GM13976 (cell line): ENCODE measurements at regions not wholly inside any gene's neighbourhood (a gene's known extent, or its start where the extent isn't known, plus 50 kb on each side); places are given as distances from the start of the nearest gene placed in this dataset.

Experiments
- DNase-seq: peaks from one replicate; pipeline ENCODE4 v3.0.0; 2012; ENCODE audit warnings: low spot score
- in situ Hi-C: fragments of 300-500 bp; cut with MboI; formaldehyde crosslinking; loops from one replicate; pipeline ENCODE4 v1.12.0; 2022; ENCODE audit warnings: low sequenced_read_pairs, mixed read lengths, inconsistent platforms; ENCODE audit not compliant: unreplicated experiment
- TF ChIP-seq, protein P1 (sequence below): IDR thresholded peaks from 2 replicates; pipeline ENCODE4 v1.5.1; 2012; ENCODE audit warnings: borderline replicate concordance, mild to moderate bottlenecking; ENCODE audit not compliant: insufficient read depth; ENCODE audit errors: extremely low read depth, missing control alignments, control extremely low read depth

DNA sequence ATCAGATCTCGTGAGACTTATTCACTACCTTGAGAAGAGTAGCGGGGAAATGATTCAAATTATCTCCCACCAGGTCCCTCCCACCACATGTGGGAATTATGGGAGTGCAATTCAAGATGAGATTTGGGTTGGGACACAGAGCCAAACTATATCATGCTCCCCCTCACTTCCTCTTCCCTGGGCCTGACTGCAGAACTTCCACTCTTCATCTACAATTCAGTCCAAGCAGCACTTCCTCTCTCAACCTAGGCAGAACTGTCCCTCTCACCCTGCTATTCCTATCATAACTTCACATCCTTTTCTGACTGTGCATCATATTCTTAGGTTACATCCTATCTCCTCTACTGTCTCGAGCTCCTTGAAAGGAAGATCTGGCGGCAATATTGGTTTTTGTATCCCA lies 184.0 kb upstream of the HDDC2 start:
- in situ Hi-C loops = no loop called here
- DNase-seq = no peak
- TF ChIP-seq, protein P1, sequence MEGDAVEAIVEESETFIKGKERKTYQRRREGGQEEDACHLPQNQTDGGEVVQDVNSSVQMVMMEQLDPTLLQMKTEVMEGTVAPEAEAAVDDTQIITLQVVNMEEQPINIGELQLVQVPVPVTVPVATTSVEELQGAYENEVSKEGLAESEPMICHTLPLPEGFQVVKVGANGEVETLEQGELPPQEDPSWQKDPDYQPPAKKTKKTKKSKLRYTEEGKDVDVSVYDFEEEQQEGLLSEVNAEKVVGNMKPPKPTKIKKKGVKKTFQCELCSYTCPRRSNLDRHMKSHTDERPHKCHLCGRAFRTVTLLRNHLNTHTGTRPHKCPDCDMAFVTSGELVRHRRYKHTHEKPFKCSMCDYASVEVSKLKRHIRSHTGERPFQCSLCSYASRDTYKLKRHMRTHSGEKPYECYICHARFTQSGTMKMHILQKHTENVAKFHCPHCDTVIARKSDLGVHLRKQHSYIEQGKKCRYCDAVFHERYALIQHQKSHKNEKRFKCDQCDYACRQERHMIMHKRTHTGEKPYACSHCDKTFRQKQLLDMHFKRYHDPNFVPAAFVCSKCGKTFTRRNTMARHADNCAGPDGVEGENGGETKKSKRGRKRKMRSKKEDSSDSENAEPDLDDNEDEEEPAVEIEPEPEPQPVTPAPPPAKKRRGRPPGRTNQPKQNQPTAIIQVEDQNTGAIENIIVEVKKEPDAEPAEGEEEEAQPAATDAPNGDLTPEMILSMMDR = no peak

DNA sequence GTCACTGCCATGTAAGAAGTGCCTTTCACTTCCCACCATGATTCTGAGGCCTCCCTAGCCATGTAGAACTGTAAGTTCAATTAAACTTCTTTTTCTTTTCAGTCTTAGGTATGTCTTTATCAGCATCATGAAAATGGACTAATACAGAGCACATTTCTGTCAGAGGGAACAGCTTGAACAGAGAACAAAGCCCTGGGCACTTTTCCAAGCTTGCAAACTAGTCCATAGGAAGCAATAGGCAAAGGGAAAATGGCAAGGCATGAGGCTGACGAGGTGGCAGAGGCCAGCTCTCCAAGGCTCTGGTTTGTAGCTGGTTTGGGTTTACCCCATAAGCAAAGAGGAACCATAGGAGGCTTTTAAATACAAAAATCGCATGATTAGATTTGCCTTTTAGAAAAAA lies 185.1 kb upstream of the HDDC2 start:
- no peak for DNase-seq
- TF ChIP-seq, protein P1 = no peak
- in situ Hi-C loops = no loop called here

DNA sequence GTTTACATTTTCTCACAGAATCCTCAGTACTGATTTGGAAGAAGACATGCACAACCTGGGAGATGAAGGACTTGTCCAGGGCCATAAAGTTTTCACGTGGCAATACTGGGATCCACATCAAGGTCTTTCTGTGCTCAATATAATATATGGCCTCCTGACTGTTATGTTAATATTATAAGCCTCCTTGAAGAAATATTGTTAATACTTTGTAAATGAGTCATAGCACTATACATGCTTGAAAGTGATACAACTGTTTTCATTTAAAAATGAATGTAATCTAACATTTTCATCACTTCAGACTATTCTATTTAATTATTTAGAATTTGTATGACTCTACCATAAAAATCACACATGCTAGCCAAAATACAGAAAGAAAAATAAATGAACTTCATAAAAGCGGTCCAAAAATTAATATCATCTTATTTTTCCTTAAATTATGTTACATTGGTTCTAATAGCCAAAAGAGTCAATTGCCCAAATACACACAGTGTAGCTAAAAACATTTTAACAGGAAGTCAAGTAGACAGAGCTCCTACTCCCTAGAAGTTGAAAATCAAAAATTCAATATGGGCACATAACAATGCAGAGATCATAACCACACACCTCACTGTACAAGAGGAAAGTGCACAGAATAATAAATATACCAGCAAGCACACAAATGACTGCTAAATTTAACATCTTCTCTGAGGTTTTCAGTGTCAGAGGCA lies 188.0 kb upstream of the HDDC2 start:
- TF ChIP-seq, protein P1 = no peak
- in situ Hi-C loops = no loop called here
- DNase-seq = no peak

DNA sequence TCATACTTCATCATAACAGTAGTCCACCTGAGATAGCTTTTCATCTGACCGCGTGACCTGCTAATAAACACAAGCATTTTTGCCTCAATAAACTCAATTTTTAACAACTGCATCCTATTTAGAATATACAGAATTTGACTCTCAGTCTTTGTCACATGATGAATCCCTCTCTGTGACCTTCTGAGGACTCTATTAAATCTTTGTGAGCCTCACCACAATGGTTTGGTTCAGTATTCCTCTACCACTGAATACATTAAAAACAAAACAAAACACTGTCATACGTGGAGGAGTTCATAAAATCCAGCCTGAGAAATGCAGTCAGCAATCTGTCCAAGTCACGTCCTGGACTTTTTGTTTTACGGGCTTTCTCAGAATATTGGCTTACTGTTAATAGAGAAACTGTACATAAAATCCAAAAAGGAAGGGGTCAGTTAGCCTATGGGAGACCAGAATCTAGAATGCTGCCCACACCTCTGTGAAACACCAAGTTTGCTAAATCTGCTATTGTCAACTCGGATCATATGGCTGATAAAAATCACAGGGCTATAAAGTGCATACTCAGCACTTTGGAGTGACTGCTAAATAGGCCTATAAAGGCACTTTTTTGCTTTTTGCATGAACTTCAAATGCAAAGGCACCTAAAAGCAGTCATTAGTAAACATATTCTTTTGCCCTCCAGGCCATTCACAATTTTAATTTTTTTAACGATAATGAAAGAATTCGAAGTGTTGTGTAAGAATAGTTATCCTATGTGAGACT lies 190.3 kb upstream of the HDDC2 start:
- TF ChIP-seq, protein P1 = no peak
- no peak for DNase-seq
- in situ Hi-C loops = no loop called here

DNA sequence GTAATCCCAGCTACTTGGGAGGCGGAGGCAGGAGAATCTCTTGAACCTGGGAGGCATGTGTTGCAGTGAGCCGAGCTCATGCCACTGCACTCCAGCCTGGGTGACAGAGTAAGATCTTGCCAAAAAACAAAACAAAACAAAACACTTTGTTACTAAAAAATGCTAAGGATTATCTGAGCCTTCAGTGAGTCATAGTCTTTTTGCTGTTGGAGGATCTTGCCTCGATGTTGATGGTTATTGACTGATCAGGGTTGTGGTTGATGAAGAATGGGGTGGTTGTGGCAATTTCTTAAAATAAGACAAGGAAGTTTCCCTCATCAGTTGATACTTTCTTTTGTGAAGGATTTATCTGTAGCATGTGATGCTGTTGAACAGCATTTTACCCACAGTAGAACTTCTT lies 196.8 kb upstream of the HDDC2 start:
- no peak for DNase-seq
- in situ Hi-C loops = no loop called here
- TF ChIP-seq, protein P1 = no peak

DNA sequence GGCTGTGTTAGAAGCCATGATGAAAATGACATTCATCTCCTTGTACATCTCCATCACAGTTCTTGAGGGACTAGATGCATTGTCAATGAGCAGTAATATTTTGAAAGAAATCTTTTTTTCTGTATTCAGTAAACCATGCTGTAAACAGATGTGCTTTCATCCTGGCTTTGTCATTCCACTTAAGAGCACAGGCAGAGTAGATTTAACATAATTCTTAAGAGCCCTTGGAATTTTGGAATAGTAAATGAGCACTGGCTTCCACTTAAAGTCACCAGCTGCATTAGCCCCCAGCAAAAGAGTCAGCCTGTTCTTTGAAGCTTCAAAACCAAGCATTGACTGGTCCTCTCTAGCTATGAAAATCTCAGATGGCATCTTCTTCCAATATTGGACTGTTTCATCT lies 197.8 kb upstream of the HDDC2 start:
- TF ChIP-seq, protein P1 = no peak
- in situ Hi-C loops = no loop called here
- DNase-seq = no peak
